ENCODE measurements at regions not wholly inside any gene's neighbourhood (a gene's known extent, or its start where the extent isn't known, plus 50 kb on each side); places are given as distances from the start of the nearest gene placed in this dataset.

GRCh38 chr3:164390046-164390445, 688.2 kb downstream of the SI start:
- TF ChIP-seq RARB (CRISPR knock-in tag; IDR thresholded peaks at IDR 0.05) (no peak), PATZ1 (CRISPR knock-in tag; IDR thresholded peaks at IDR 0.05; ENCODE audit: borderline replicate concordance) (no peak), PPARA (CRISPR knock-in tag; IDR thresholded peaks at IDR 0.05; ENCODE audit: borderline replicate concordance) (no peak), ISL1 (CRISPR knock-in tag; IDR thresholded peaks at IDR 0.05) (no peak), ZNF8 (CRISPR knock-in tag; IDR thresholded peaks at IDR 0.05) (no peak), CSRNP3 (CRISPR knock-in tag; IDR thresholded peaks at IDR 0.05) (no peak), ZFP3 (CRISPR knock-in tag; IDR thresholded peaks at IDR 0.05) (no peak), SNAI2 (CRISPR knock-in tag; IDR thresholded peaks at IDR 0.05) (no peak), CREB5 (CRISPR knock-in tag; IDR thresholded peaks at IDR 0.05; ENCODE audit: low read depth) (no peak), ZC3H10 (CRISPR knock-in tag; IDR thresholded peaks at IDR 0.05) (no peak)
